Activated T-helper 17 cell treated with anti-CD3 and anti-CD28 coated beads, Interleukin-2, amount 50 U/mL, for 72 hours (primary cell): ENCODE measurements at regions not wholly inside any gene's neighbourhood (a gene's known extent, or its start where the extent isn't known, plus 50 kb on each side); places are given as distances from the start of the nearest gene placed in this dataset.
"Not testable (repeated sequence)": the region's sequence is repeated elsewhere in the genome, so short reads cannot be mapped to it uniquely, and the experiment has no call there.

ENCODE experiments used
- ATAC-seq: fragments of 150-1000 bp; cut with Tn5 transposase; replicated peaks from 2 replicates; pipeline ENCODE4 v1.10.0; 2021; ENCODE audit warnings: mild to moderate bottlenecking, moderate library complexity
- H3K27ac Mint-ChIP-seq: one replicate; pipeline ENCODE4 v1.8.0; 2022; ENCODE audit warnings: mixed read lengths
- H3K27me3 Mint-ChIP-seq: one replicate; pipeline ENCODE4 v1.8.0; 2022; ENCODE audit warnings: mixed read lengths
- H3K36me3 Mint-ChIP-seq: one replicate; pipeline ENCODE4 v1.8.0; 2022; ENCODE audit warnings: low read depth, mild to moderate bottlenecking, mixed read lengths
- H3K4me1 Mint-ChIP-seq: one replicate; pipeline ENCODE4 v1.8.0; 2022; ENCODE audit warnings: mixed read lengths
- H3K4me3 Mint-ChIP-seq: one replicate; pipeline ENCODE4 v1.8.0; 2022; ENCODE audit warnings: mild to moderate bottlenecking, mixed read lengths
- H3K9me3 Mint-ChIP-seq: one replicate; pipeline ENCODE4 v1.8.0; 2022; ENCODE audit warnings: mixed read lengths

GRCh38 chr21:38912789-38913119, 107.0 kb downstream of the ETS2 start:
- H3K36me3 Mint-ChIP-seq, result no peaks in the 10 kb centered on the region
- H3K27me3 Mint-ChIP-seq, result peaks cover 20% of the 10 kb centered on the region
- no peak overlapping the region for H3K4me3 Mint-ChIP-seq
- no peak for ATAC-seq
- H3K9me3 Mint-ChIP-seq, result no peaks in the 10 kb centered on the region
- no peak overlapping the region for H3K27ac Mint-ChIP-seq
- no peaks in the 10 kb centered on the region for H3K4me1 Mint-ChIP-seq

GRCh38 chr21:38912102-38912629, 106.4 kb downstream of the ETS2 start:
- H3K4me1 Mint-ChIP-seq, result no peaks in the 10 kb centered on the region
- no peak overlapping the region for H3K27ac Mint-ChIP-seq
- no peaks in the 10 kb centered on the region for H3K36me3 Mint-ChIP-seq
- no peaks in the 10 kb centered on the region for H3K9me3 Mint-ChIP-seq
- H3K4me3 Mint-ChIP-seq, result no peak overlapping the region
- ATAC-seq, result no peak
- peaks cover 18% of the 10 kb centered on the region for H3K27me3 Mint-ChIP-seq

GRCh38 chr21:38911484-38912101, 105.9 kb downstream of the ETS2 start:
- H3K9me3 Mint-ChIP-seq, result no peaks in the 10 kb centered on the region

GRCh38 chr21:38910390-38911067, 104.8 kb downstream of the ETS2 start:
- ATAC-seq, result peak; percentile 56

More at GRCh38 chr21:38911484-38912101, 105.9 kb downstream of the ETS2 start:
- no peak overlapping the region for H3K27ac Mint-ChIP-seq
- H3K27me3 Mint-ChIP-seq, result peaks cover 15% of the 10 kb centered on the region
- H3K4me1 Mint-ChIP-seq, result no peaks in the 10 kb centered on the region
- no peak for ATAC-seq
- no peaks in the 10 kb centered on the region for H3K36me3 Mint-ChIP-seq
- no peak overlapping the region for H3K4me3 Mint-ChIP-seq

GRCh38 chr21:38909929-38910328, 104.2 kb downstream of the ETS2 start:
- Mint-ChIP-seq H3K4me3 (no peak overlapping the region), H3K27ac (no peak overlapping the region), H3K27me3 (peaks cover 9% of the 10 kb centered on the region), H3K4me1 (no peaks in the 10 kb centered on the region), H3K36me3 (no peaks in the 10 kb centered on the region), H3K9me3 (no peaks in the 10 kb centered on the region)
- no peak for ATAC-seq

More at GRCh38 chr21:38910390-38911067, 104.8 kb downstream of the ETS2 start:
- Mint-ChIP-seq H3K36me3 (no peaks in the 10 kb centered on the region), H3K4me3 (no peak overlapping the region), H3K4me1 (no peaks in the 10 kb centered on the region), H3K27ac (no peak overlapping the region), H3K27me3 (peaks cover 9% of the 10 kb centered on the region), H3K9me3 (no peaks in the 10 kb centered on the region)

GRCh38 chr21:38909109-38909508, 103.4 kb downstream of the ETS2 start:
- no peak overlapping the region for H3K4me3 Mint-ChIP-seq
- peaks cover 9% of the 10 kb centered on the region for H3K27me3 Mint-ChIP-seq
- H3K36me3 Mint-ChIP-seq, result no peaks in the 10 kb centered on the region
- H3K9me3 Mint-ChIP-seq, result no peaks in the 10 kb centered on the region
- ATAC-seq, result no peak
- no peaks in the 10 kb centered on the region for H3K4me1 Mint-ChIP-seq
- H3K27ac Mint-ChIP-seq, result no peak overlapping the region

GRCh38 chr21:38908537-38908936, 102.8 kb downstream of the ETS2 start:
- ATAC-seq, result no peak
- H3K27me3 Mint-ChIP-seq, result peaks cover 9% of the 10 kb centered on the region
- no peaks in the 10 kb centered on the region for H3K4me1 Mint-ChIP-seq
- no peaks in the 10 kb centered on the region for H3K36me3 Mint-ChIP-seq
- H3K27ac Mint-ChIP-seq, result no peak overlapping the region
- H3K4me3 Mint-ChIP-seq, result no peak overlapping the region
- H3K9me3 Mint-ChIP-seq, result no peaks in the 10 kb centered on the region

- ATAC-seq, result no peak
- Mint-ChIP-seq H3K4me3 (no peak overlapping the region), H3K36me3 (no peaks in the 10 kb centered on the region), H3K27ac (no peak overlapping the region), H3K9me3 (peaks cover 3% of the 10 kb centered on the region), H3K27me3 (peaks cover 8% of the 10 kb centered on the region), H3K4me1 (no peaks in the 10 kb centered on the region)
Measured at GRCh38 chr21:38905752-38906151, 100.0 kb downstream of the ETS2 start.

GRCh38 chr21:38905328-38905727, 99.6 kb downstream of the ETS2 start:
- no peak for ATAC-seq
- H3K36me3 Mint-ChIP-seq, result no peaks in the 10 kb centered on the region
- H3K9me3 Mint-ChIP-seq, result peaks cover 3% of the 10 kb centered on the region
- no peak overlapping the region for H3K27ac Mint-ChIP-seq
- peaks cover 8% of the 10 kb centered on the region for H3K27me3 Mint-ChIP-seq
- H3K4me1 Mint-ChIP-seq, result no peaks in the 10 kb centered on the region
- H3K4me3 Mint-ChIP-seq, result no peak overlapping the region

- H3K9me3 Mint-ChIP-seq, result peaks cover 8% of the 10 kb centered on the region
- no peaks in the 10 kb centered on the region for H3K36me3 Mint-ChIP-seq
Measured at GRCh38 chr21:38903690-38904139, 98.0 kb downstream of the ETS2 start.

GRCh38 chr21:38902608-38903445, 97.1 kb downstream of the ETS2 start:
- H3K4me3 Mint-ChIP-seq, result no peak overlapping the region
- no peak for ATAC-seq
- H3K36me3 Mint-ChIP-seq, result no peaks in the 10 kb centered on the region
- peaks cover 9% of the 10 kb centered on the region for H3K9me3 Mint-ChIP-seq
- peaks cover 5% of the 10 kb centered on the region for H3K27me3 Mint-ChIP-seq
- H3K4me1 Mint-ChIP-seq, result peaks cover 3% of the 10 kb centered on the region
- H3K27ac Mint-ChIP-seq, result no peak overlapping the region

More at GRCh38 chr21:38903690-38904139, 98.0 kb downstream of the ETS2 start:
- no peak overlapping the region for H3K4me3 Mint-ChIP-seq
- peaks cover 3% of the 10 kb centered on the region for H3K4me1 Mint-ChIP-seq
- H3K27me3 Mint-ChIP-seq, result peaks cover 10% of the 10 kb centered on the region
- ATAC-seq, result no peak
- H3K27ac Mint-ChIP-seq, result no peak overlapping the region

- peak overlapping the region; percentile 10 for H3K4me3 Mint-ChIP-seq
- H3K27ac Mint-ChIP-seq, result peak overlapping the region; percentile 39
Measured at GRCh38 chr21:38900499-38900898, 94.8 kb downstream of the ETS2 start.

GRCh38 chr21:38899985-38900384, 94.3 kb downstream of the ETS2 start:
- H3K9me3 Mint-ChIP-seq, H3K4me1 Mint-ChIP-seq, H3K36me3 Mint-ChIP-seq: not testable (repeated sequence)
- Mint-ChIP-seq H3K27me3 (peaks cover 15% of the 10 kb centered on the region), H3K4me3 (peak overlapping the region; percentile 10), H3K27ac (peak overlapping the region; percentile 39)
- ATAC-seq, result peak; percentile 76

More at GRCh38 chr21:38900499-38900898, 94.8 kb downstream of the ETS2 start:
- H3K36me3 Mint-ChIP-seq, result no peaks in the 10 kb centered on the region
- peaks cover 9% of the 10 kb centered on the region for H3K9me3 Mint-ChIP-seq
- H3K27me3 Mint-ChIP-seq, result peaks cover 12% of the 10 kb centered on the region
- ATAC-seq, result no peak
- H3K4me1 Mint-ChIP-seq, result peaks cover 3% of the 10 kb centered on the region

GRCh38 chr21:38899277-38899947, 93.7 kb downstream of the ETS2 start:
- Mint-ChIP-seq H3K9me3 (peaks cover 9% of the 10 kb centered on the region), H3K4me3 (peak overlapping the region; percentile 10), H3K27me3 (peaks cover 19% of the 10 kb centered on the region), H3K27ac (peak overlapping the region; percentile 39), H3K4me1 (peaks cover 3% of the 10 kb centered on the region), H3K36me3 (no peaks in the 10 kb centered on the region)
- peak; percentile 88 for ATAC-seq
